GM18867 (cell line): ENCODE measurements at regions not wholly inside any gene's neighbourhood (a gene's known extent, or its start where the extent isn't known, plus 50 kb on each side); places are given as distances from the start of the nearest gene placed in this dataset.

ENCODE experiments used
- ATAC-seq: cut with Tn5 transposase; IDR thresholded peaks from one replicate; pipeline ENCODE4 v1.9.1; 2021; ENCODE audit warnings: mild to moderate bottlenecking, moderate library complexity; ENCODE audit not compliant: unreplicated experiment

DNA sequence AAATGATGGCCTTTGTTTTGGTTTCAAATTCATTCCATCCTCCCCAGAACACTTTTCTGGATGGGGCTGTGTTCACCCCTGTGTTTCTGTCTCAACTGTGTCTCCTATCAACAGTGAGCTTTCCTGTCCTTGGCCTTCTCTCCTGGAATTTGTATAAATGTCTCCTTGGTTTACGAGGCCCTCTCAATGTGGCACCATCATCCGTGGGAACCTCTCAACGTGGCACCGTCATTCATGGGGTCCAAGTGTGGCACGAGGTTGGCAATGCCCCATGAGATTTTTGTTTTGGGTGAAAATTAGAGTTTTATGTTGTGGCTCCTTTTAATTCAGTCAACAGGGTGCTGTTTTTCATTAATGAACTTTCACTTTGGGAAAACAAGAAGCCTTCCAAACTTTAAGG, 280.7 kb upstream of the SALL3 start:
- no peak for ATAC-seq

DNA sequence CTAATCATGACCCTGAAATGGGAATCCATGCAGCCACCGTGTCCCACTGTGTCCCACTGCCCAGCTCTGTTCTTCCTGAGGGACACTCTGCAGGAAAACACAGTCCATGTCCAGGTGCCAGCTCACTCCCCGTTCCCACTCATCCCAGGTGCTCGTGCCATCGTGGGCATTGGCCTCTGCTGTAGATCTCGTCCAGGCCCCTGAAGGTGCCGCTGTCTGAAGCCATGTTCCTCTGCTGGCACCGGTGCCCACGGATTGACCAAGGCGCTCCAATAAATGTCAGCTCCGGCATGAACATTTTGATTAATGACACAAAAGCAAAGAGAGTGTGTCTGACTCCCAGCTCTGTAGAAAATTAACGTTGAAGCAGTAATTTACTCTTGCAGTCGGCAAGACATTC, 280.1 kb upstream of the SALL3 start:
- ATAC-seq: no peak

DNA sequence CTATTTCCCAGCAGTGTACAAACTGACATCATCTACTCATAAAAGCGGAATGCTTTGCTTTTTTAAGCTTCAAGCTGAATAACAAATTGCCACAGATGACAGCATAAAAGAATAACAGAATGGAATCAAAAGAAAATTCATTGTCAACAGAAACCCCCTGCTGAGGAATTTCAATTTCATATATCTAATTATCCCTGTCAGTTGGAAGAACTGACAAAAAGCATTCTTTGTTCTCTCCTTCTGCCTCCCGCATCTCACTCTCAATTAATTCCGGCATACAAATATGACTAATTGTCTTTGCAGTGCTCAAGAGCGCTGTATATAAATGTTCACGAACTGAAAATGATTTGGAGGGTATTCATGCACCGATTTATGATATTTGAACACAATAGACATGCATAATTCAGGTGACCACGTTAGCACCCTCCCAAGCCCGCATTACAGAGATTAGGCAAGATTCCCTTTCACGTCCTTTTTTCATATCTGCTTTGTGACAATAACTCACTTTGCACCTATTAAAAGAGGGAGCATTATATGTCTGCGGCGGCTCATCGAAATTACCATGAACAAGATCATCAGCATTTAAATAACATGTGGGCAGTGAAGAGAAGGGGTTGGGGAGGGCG, 277.7 kb upstream of the SALL3 start:
- no peak for ATAC-seq

DNA sequence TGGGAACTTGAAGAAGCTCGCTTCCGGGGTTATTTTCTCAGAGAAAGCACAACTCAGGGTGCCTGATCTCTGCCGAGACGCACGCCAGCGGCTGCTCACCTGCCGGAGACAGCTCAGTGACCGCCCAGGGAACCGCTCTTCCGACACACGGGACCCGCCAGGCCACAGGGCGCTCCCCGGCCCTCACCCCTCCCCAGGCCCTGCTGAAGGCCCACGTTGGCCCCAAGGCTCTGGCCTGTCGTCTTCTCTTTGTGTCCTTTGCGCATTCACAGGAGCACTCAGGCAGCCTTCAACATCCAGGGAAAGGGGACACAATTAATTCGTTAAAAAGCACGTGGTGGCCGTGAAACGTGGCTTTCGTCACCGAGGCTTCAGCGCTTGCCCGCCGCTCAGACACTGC, 276.3 kb upstream of the SALL3 start:
- ATAC-seq: no peak

DNA sequence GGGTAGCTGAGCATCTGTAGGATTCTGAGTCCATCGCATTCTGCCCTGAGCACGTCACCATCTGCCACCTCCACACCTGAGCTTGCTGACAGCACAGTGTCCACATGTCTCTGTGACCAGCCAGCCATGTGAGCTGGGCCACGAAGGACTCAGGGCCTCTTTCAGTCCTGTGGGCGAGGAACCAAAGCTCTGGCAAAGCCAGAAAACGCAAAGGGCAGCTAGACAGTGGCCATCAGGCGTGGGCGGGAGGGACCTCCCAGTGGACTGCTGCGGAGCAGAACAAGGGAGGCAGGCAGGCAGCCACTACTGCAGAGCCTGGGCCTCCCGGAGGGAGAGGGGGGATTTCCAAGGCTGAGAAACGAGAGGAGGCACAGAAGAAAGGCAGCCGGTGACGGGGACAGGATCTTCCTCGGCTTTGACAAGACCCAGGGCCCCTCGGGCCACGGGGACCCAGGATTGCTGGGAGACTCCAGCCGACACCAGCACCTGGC, 274.6 kb upstream of the SALL3 start:
- no peak for ATAC-seq

DNA sequence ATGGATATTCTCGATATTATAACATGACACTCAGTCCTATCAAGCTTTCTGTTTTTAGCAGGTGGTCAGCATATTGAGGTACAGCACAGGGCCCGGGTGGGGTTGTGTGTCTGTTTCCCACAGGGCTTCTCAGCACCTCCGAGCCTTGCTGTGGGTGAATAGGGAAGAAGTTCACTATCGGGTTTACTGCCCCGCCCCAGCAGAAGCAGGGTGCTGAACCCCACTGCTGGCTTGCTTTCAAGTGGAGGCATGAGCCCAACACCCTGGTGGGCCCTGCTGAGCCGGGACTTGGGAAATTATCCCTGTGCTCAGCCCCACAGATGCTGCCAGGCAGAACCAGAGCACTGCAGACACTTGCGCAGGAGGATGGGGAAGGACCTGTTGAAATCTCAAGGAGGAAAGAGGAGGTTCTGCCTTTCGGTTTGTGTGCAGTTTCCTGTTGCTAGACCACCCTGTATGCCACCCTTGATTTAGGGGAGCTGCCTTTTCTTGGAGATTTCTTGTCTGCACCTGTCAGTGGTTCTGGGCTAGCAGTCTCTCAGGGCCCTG, 270.3 kb upstream of the SALL3 start:
- no peak for ATAC-seq

DNA sequence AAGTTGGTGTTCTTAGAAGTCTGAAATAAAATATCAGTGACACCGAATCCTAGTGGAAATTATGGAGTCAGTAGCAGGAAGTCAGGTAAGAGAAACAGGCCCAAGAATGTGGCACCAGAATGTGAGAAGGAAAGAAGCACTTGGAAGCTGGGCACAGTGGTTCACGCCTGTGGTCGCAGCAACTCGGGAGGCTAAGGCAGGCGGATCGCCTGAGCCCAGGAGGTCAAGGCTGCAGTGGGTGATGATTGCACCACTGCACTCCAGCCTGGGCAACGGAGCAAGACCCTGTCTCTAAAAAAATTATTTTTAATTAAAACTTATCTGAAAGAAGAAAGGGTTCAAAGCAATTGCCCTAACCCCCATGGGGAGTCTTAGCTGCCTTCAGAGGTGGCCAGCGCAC, 268.3 kb upstream of the SALL3 start:
- no peak for ATAC-seq

DNA sequence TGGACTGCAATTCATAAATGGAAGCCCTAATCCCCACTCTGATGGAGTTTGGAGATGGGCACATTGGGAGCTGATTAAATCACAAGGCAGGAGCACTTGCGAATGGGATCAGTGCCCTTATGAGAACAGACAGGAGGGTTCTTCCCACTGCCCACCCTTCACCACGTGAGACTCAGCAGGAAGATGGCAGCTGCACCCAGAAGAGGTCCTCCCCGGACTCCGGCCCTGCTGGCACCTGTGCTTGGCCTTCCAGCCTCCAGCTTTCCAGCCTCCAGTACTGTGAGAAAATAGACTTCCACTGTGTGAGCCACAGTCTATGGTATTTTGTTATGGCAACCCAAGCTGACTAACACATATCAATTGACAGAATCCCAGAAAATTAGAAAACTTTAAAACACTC, 267.6 kb upstream of the SALL3 start:
- no peak for ATAC-seq

DNA sequence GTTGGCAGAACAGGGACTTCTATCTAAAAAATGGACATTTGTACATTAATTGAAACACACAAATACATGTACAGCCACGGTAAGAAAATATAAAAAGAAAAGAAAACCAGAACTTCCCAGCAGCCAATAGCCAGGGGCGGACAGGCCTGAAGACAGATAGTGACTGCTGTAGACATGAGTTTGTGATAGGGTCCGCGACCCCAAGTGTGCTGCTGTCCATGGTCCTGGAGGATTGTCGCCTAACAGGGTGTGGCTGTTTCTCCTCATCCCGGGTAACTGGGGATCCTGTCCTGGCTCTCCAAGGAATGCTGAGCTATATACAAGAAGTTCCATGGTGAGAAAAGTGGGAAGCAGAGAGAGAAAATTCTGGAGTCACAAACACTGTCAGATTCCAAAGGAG, 266.5 kb upstream of the SALL3 start:
- no peak for ATAC-seq

DNA sequence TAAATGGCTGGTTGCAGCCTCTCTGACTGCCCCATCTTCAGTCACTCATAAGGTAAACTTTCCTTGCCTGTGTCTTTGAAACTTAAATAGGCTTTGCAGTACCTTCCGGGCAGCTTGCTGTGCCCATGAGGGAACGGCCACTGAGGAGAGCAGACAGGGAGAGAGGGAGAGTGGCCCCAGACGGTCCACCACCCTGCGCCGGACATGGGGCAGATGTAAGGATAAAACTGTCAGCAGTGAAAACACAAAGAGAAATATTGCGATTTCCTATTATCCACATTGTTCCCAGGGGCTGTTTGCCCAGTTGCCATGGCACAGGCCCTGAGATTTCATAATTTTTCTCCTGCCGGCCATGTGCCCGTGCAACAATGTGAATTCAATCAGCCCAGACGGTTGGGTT, 265.9 kb upstream of the SALL3 start:
- no peak for ATAC-seq

DNA sequence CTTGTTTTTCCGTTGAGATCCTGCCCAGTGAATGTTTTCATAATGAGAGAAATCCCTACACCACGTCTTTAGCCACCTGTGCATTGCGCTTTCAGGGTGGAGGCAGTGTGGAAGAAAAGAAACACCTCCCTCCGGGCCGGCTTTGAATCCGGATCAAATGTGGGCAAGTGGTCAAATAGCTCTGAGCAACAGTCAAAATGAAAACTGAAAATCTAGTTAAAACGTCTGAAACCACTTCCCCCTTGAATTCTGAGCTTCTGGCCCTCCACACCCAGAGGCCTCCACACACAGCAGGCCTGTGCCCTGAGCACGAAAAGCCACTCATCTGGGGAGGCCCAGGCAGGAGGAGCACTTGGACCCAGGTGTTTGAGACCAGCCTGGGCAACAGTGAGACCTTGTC, 263.6 kb upstream of the SALL3 start:
- no peak for ATAC-seq

DNA sequence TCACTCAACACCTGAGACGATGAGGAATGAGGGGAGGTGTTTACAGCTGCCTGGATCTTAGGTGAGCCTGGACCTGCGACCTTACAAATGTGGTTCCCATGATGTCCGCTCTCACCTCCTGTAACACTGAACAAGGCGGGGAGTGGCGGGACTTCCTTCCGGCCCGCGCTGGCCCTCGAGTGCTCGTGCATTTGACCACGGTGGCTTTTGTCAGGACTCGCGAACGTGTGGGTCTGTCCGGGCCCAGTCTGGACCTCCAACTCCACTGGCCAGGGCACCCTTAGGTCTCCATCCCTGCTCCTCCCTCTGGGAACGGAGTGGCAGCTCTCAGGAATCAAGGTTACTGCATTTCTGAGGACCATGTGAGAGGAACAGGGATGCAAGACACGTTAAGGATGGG, 263.0 kb upstream of the SALL3 start:
- ATAC-seq: no peak

DNA sequence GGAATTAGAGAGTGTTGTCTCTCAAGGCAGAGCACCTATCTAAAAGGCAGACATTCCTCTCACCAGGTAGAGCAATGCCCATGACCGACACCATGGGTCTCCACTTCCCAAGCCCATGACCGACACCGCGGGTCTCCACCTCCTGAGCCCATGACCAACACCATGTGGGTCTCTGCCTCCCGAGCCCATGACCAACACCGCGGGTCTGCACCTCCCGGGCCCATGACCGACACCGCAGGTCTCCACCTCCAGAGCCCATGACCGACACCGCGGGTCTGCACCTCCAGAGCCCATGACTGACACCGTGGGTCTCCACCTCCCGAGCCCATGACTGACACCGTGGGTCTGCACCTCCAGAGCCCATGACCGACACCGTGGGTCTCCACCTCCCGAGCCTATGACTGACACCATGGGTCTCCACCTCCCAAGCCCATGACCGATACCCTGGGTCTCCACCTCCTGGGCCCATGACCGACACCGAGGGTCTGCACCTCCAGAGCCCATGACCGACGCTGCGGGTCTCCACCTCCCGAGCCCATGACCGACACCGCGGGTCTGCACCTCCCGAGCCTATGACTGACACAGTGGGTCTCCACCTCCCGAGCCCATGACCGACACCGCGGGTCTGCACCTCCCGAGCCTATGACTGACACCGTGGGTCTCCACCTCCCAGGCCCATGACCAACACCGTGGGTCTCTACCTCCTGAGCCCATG, 262.4 kb upstream of the SALL3 start:
- ATAC-seq: no peak

DNA sequence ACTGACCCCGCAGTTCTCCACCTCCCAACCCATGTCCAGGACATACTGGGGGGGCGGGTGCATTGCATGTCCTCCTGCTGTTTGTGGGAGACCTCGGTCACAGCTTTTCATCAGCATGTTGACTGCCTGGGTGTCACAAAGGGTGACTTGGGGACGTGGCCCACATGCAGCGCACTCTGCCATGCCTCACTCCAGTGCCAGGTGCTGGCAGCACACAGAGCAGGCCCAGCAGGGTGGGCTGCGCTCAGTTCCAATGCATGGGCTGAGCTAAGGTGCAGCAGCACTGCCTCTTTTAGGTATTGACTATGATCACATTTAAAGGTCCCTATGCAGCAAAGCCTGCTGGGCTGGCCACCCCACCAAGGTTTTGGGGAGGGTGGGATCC, 261.9 kb upstream of the SALL3 start:
- ATAC-seq: no peak

DNA sequence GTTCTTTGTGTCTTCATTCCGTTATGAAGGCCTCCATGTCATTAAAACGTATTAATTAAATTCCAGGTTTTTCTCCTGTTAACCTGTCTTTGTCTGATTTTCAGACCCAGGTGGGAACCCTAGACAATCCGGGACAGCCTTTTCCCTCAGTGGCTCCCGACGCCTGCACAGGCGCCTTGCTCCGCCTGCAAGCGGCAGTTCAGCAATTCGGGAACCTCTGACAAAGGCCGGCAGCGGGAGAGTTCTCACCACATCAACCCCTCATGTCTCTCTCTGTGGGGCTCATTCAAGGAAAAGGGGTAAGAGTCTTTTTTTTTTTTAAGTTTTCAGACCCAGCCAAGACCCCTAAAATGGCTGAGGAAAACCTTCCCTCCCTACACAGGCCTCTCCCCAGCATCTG, 259.8 kb upstream of the SALL3 start:
- no peak for ATAC-seq

DNA sequence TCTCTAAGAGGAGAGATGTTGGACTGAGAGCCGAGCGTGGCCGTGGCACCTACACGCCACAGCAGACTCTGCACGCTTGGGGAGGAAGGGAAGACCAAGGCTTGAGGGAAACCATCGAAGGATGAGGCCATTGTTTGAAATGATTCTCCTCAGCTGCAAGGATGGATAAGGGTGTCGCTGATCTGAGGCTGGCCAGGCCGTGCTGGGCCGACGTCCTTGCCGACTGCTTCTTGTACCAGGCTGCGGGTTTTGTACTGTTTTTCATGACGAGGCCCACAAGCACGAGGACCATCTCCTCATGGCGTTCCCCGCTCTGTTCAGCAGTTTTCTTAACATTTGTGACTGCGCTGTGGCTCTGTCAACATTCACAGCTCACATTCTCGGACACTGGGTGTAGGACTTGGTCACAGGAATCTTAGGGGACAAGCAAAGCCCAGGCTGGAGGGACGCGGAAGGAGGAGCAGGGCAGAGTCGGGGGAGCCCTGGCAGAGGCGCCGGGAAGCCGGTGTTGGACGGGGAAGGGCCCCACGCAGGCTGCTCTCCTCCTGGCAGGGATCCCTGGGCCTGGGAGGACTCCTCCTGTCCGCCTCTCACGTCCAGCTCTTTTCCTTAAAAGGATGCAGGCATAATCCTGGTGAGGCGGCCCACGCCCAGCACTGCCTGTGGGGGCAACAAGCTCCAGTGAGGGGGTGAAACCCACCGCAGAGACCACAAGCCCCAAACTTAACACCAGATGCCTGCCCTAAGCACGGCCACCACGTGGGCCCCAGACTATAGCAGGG, 259.0 kb upstream of the SALL3 start:
- ATAC-seq: no peak

DNA sequence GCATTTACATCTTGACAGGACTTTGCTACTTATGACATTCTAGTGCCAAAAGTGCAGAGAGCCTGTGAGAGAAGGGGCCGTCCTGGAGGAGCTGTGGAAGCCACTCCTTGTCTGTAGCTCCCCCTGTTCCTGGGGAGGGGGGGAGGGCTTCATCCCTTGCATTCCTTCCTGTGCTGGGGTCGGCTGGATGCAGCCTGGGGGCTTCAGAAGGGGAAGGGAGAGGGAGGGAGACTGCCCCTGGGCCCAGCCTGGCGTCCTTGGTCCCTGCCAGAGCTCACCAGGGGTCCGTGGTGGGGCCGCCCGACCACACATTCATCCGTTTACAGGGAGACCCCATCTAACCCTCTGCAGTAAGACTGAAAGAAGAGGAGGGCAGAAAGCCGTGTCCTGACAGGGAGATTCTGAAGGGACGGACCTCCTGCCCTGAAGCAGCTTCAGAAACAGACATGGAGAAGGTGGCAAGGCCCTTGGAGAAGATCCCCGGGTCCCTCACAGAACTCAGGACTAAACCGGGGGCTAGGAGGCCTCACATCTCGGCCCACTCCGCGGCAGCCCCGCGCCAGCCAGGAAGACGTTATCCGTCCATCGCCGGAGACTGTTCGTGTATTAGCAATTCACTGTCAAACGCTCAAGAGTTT, 258.3 kb upstream of the SALL3 start:
- no peak for ATAC-seq

DNA sequence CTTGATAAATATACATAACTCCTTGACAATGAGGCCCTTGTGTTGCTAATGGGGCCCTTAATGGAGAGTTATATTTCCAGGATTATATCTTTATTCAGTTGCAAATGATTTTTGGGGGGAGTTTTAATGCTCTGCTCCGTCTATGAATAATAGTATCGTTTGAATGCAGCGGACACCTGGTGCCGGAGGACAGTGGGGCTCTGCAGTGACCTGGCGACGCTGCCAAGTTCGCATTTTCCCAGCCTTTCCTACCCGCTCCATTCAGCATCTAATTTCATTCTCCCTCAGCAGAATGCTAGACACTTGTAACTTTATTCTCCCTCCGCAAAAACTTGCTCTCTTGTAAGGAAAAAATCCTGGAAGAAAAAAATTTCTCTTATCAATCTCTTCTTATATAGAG, 257.6 kb upstream of the SALL3 start:
- no peak for ATAC-seq

DNA sequence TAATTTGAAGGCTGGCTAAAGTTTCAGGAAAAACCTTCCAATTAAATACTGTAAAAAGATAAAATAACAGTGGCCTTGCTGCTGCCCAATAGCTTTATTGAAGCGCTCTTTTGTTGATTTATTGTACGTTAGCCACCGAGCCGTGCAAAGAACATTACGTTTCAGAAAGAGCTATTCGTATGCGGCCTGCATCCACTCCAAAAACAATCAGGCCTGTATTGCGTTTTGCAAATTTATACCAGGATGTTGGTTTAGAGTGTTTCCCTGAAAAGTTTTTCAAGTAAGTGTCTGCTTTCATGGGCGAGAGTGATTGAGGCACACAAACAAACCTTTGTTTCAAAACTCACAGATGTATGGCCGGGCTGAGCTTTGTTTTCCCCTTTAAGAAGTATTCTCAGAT, 257.2 kb upstream of the SALL3 start:
- ATAC-seq: no peak

DNA sequence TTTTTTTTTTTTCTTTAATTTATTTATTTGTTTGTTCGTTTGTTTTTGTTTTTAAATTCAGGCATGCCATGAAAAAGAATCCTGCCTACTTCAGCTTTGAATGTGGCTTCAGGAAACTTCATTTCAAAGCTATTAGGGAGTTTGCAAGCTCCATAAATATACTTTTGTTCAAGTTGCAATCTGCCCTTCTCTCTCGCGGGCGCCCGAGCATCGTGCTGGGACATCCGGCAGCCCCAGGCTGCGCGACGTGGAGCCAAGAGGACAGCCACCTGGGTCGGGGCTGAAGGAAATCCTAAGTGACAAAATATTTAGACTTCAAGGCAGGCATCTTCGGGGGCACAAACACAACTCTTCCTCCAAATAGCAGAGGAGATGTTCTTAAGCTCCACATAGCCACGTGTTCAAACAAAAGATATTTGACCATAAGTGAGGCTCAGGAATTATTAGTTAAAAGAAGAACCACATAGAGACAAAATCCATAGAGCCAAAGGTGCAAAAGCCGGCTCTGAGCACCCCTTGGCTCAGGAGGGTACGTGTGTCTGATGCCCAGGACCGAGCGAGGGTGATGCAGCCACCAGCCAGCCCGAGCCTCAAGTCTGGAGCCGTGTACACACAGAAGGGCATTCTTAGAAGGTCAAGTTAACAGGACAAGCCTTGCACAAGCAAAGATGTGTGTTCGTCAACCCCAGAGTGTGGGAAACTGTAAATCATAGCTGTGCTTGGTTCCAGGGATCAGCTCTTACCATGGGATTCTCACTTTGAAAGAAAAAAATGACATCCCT, 256.5 kb upstream of the SALL3 start:
- ATAC-seq: no peak
